NCI-H69 (cell line): ENCODE measurements at regions not wholly inside any gene's neighbourhood (a gene's known extent, or its start where the extent isn't known, plus 50 kb on each side); places are given as distances from the start of the nearest gene placed in this dataset.
"Not testable (repeated sequence)": the region's sequence is repeated elsewhere in the genome, so short reads cannot be mapped to it uniquely, and the experiment has no call there.

Experiments
- DNase-seq: peaks from one replicate; lab custom pipeline; 2025; lab: John Stamatoyannopoulos, UW

DNA sequence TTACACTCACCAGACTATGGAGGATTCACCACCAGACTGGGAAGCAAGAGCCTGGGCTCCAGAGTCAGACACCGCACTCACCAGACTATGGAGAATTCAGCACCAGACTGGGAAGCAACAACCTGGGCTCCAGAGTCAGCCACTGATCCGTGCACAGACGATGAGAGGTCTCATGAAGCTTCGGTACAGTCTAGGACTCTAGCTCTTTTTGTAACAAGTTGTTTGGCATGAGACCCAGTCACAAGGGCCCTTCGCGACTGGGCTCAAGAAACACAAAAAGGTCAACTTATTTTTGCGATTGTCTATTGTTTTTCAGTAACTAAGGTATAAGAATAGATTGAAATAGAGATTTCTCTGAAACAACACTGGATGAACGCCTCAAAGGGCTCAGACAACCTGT is 192.7 kb upstream of the ADAMTSL1 start:
- DNase-seq: no peak

DNA sequence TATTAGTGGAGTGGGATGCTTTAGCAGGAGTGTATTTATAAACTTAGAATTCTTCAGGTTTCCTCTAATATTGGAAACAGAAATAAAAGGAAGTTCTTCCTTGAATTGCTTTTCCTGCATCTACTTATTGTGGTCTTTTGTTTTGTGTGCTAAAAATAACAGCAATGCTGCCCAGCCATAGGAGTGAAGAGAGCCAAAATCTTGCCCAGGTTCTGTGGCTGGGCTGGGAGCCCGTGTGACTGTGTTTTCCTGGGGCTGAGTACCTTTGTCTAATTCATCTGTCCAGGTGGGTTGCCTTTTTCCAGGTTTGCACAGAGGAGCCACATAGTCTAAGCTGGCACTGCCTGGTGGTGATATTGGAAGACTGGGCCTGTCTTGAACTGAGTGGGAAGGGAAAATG is 179.7 kb upstream of the ADAMTSL1 start:
- DNase-seq: peak; percentile 43

DNA sequence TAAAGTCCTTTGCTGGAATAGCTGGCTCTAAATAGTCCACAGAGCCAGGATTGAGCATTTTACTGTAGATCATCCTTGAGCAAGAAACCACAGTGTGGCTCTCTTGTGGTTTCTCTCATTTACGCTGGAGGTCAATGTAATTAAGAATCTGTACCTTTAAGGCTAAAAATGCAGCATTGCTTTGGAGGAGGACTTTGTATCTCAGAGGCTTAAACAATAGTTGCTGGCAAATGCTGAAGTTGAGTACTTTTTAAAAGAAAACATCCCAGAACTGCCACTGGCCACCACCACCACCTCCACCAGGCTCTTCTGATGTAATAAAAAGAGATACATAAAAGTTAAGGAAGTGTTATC is 177.3 kb upstream of the ADAMTSL1 start:
- peak; percentile 54 for DNase-seq

DNA sequence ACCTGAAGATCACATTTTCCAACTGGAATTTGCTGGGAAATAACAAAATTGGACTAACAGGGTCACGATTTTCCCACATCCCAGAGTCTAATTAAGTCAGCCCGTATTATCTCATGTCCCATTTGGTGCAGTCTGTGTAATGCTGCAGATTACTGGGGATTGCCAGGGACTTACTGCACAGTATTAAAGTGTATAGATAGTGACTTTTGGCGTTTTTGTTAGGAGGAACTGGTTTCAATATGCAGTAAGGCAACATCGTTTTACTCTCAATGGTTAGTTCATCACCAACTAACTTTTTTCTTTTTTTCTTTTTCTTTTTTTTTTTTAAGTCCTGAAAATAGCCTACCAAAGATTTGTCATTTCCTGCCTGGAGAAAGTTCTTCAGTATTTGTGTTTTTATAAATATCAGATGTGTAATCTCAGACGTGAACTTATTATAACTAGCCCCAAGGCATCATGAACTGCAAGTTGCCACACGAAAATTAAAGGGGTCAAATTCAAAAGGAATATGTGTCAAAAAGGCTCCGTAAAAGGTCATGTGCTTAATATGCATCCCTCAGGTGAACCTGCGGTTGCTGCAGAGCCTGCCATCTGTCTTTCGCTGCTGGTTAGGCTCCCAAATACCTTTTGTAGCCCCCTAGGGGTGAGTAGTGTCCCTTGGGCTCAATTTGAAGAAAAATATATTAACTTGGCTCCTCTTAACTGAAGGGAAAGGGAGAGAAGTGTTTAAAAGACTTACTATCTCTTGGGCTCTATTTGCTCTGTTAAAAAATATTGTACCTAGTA is 176.7 kb upstream of the ADAMTSL1 start:
- peak; percentile 93 for DNase-seq

DNA sequence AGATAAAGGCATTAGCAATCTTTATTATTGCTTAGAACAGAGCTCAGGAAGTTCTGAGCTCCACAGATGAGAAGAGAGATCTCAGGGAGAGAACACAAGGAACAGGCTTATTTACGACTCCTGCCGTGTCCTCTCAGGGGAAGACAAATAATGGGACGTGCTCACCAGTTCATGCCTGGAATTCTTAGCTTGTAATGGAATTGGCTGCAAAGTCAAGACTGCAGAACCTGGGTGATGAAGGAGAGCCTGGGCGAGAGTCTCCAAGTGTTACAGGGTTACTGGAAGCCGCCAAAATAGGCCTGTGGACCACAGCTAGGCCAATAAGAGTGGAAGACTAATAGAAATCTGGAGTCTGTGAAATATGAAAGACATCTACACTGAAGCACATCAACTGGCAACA is 174.5 kb upstream of the ADAMTSL1 start:
- DNase-seq: no peak

DNA sequence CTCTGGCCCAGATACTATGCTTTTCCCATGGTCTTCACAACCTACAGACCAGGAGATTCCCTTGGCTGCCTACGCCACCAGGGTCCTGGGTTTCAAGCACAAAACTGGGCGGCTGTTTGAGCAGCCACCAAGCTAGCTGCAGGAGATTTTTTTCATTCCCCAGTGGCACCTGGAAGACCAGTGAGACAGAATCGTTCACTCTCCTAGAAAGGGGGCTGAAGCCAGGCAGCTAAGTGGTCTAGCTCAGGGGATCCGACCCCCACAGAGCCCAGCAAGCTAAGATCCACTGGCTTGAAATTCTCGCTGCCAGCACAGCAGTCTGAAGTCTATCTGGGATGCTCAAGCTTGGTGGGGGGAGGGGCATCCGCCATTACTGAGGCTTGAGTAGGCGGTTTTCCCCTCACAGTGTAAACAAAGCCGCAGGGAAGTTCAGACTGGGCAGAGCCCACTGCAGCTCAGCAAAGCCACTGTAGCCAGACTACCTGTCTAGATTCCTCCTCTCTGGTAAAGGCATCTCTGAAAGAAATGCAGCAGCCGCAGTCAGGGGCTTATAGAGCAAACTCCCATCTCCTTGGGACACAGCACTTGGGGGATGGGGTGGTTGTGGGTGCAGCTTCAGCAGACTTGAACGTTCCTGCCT is 168.7 kb upstream of the ADAMTSL1 start:
- DNase-seq: peak; percentile 50

DNA sequence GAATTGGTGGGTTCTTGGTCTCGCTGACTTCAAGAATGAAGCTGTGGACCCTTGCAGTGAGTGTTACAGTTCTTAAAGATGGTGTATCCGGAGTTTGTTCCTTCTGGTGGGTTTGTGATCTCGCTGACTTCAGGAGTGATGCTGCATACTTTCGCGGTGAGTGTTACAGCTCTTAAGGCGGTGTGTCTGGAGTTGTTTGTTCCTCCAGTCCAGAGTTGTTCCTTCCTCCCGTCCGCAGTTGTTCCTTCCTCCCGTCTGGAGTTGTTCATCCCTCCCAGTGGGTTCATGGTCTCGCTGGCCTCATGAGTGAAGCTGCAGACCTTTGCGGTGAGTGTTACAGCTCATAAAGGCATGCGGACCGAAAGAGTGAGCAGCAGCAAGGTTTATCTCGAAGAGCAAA is 159.6 kb upstream of the ADAMTSL1 start:
- no peak for DNase-seq

DNA sequence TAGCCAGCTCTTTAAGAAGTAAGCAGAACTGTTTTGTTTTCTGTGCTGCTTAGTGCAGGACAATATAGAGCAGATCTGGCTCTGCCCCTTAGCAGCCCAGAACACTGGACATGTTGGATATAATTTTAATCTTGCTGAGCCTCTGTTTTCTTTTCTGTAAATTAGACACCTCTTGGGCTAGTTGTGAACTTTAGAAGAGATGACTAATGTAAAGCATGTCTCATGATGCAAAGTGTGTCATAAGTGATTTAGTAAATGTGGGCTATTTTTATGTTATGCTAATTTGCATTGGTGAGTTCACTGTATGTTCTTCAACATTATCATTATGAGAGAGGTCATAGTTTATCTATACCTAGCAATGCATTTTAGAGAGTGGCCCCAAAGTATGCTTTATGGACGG is 156.1 kb upstream of the ADAMTSL1 start:
- no peak for DNase-seq

DNA sequence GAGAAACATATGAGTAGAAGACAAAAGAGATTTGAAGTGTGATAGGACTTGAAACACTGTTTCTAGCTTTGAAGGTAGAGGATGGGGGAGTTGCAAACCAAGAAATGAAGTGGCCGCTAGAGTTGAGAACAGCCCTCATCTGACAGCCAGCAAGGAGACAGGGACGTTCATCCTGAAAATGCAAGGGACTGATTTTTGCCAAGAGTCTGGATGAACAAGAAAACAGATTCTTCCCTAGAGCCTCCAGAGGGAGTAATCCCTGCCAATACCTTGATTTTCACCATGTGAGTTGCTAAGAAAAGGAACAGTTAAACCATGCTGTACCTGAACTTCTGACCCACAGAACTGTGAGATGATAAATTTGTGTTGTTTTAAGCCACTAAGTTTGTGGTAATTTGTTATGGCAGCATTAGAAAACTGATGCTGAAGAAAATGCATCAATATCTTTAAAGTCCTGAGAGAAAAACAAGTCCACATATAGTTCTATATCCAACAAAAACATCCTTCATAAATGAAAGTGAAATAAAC is 154.0 kb upstream of the ADAMTSL1 start:
- DNase-seq: peak; percentile 26

DNA sequence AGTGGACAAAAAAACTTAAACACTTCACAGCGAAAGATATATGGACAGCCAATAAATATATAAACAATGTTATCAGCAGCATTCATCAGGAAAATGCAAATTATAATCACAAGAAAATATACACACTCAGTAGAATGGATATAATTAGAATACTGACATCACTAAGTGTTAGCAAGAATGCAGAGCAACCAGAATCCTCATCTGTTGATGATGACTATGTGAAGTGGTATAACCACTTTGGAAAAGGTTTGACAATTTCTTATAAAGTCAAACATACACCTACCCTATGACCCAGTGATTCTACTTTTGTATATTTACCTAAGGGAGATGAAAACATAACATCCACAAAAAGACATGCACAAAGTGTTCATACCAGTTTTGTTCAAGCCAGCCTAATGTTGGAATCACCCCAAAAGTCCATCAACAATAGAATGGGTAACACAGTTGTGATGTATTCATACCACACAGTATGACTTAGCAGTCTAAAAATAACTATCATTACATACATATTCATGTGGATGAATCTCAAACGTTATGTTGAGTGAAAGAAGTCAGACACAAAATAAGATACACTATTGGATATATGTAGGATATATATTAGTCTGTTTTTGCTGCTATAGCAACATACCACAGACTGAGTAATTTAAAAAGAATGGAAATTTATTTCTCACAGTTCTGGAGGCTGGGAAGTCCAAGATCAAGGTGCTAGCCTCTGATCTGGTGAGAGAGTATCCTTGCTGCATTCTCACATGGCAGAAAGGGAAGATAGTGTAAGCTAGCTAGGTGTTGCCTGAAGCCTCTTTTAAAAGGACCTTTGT is 148.8 kb upstream of the ADAMTSL1 start:
- no peak for DNase-seq

DNA sequence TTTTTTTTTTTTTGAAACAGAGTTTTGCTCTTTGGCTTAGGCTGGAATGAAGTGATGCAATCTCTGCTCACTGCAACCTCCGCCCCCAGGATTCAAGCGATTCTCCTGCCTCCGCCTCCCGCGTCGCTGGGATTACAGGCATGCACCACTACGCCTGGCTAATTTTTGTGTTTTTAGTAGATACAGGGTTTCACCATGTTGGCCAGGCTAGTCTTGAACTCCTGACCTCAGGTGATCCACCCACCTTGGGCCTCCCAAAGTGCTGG is 148.3 kb upstream of the ADAMTSL1 start:
- DNase-seq: not testable (repeated sequence)

DNA sequence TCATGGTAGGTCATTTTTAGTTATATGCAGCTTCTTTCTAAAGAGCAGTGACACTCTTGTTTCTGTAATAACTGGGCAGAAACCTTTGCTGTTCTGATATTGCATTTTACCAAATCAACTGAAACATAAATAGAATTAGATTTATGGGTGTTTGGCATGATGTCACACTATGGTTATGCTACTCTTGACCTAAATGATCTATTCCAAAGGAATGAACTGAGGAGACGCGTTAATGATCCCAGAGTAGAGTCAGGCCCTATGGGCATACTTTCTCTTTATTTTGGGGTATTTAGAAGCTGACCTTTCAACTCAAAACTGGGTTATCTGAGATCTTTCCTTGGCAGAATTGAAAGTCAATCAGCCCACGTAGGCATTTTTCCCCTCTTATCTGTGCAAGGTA is 146.8 kb upstream of the ADAMTSL1 start:
- DNase-seq: no peak

DNA sequence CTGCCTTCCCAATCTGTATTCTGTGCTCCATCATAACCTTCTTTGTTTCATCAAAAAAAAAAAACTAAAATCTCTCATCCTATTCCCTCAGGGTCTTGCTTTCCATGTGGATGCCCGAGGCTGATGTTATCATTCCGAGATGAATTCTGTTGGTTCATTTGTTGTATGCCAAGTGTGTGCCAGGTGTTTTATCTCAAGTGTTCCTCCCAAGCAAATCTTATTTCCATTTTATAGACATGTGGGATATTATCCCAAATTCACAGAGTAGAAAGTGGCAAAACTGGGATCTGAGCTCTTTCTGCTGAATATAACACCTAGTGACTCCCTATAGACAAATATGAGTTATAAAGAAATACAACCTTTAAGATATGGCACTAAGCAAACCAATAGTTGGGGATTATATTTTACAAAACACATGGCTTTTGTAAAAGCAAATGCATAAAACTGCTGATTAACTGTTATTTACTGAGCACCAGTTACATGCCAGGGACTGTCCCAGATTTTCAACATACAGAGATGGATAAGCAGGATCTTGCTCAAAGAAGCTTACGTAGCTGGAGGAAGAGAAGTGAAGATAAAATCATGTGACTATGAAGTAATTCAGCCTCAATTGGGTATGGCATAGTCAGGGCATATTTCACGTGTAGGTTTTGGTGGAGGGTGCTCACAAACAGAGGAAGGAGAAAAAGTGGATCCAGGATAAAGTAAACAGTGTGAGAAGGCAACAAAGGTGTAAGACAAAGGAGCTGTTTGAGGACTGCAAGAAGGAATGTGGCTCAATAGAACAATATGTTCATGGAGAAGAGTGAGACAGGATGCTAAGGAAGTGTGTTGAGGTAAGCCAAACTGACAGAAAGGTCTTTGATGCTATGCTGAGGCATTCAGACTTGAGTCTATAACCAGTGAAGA is 143.3 kb upstream of the ADAMTSL1 start:
- no peak for DNase-seq

DNA sequence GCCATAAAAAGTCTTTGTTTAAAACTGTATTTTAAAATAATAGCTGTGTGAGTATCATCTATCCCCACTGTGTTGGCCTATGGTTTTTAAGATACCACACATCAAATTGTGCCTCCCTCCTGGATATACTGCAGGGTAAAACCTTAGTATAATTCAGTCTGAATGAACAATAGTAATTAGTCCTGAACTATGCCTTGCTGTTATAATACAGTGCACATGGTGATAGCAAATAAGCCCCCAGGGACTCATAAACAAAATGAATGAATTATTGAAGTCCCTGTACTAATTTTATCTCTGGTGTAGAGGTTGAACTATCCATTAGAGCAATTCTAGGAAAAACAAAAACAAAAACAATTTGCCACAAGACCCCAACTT is 142.7 kb upstream of the ADAMTSL1 start:
- DNase-seq: peak; percentile 91

DNA sequence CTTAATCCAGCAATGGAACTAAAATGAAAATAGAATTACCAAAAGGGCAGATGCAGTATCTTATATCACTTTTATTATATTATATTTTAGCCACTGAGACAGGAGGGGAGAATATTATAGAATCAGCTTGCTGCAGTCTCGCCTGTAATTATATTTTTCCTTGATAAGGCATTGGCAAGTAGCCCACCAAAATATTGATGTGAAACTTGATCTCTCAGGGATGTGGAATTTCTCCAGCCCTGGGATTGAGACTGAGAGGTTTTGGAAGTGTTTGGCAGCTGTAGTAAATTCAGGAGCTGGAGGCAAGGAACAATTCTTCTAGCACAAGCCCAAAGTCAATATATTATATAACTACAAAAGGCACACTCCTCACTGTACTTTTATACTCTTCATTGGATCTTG is 142.1 kb upstream of the ADAMTSL1 start:
- DNase-seq: peak; percentile 86

DNA sequence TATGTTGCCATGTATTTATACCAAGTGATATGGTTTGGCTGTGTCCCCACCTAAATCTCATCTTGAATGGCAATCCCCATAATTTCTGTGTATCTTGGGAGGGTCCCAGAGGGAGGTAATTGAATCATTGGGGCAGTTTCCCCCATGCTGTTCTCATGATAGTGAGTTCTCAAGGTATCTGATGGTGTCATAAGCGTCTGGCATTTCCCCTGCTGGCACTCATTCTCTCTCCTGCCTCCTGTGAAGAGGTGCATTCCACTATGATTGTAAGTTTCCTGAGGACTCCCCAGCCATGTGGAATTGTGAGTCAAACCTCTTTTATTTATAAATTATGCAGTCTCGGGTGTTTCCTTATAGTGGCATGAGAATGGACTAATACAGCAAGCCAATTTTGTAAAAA is 140.8 kb upstream of the ADAMTSL1 start:
- peak; percentile 60 for DNase-seq

DNA sequence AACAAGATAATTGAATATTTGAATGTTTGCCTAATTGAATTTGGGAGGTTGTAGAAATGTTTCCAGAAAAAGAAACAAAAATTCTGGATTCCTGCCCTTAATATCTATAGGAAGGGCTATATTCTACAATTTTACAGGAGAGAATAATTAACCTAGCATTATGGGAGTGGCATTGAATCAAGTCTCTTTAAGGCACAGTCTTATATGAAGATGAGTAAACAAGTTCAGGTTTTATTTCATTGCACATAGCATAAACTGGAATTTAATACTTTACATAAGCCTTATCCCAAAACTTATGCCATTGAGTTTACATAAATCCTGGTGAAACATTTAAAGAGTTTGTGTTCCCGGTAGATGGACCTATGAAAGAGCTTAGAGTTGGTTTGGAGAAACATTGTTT is 138.1 kb upstream of the ADAMTSL1 start:
- DNase-seq: no peak

DNA sequence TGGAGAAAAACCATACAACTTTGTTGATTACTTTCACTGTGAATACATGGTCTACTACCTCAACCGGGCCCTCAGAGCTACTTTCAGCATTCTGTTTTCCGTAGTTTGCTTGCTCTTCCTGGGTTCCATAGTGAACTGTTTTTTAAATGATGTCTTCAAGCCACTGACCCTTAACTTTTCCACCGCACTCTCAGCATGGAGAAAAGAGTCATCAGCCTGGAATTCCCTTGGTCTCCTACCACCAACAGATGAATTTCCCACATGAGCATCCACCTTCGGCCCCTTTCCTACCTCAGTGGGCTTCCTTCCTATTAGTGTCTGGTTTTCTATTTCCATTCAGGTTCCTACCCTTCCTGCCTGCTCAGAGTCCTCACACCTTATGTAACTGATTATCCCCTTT is 135.9 kb upstream of the ADAMTSL1 start:
- DNase-seq: no peak

DNA sequence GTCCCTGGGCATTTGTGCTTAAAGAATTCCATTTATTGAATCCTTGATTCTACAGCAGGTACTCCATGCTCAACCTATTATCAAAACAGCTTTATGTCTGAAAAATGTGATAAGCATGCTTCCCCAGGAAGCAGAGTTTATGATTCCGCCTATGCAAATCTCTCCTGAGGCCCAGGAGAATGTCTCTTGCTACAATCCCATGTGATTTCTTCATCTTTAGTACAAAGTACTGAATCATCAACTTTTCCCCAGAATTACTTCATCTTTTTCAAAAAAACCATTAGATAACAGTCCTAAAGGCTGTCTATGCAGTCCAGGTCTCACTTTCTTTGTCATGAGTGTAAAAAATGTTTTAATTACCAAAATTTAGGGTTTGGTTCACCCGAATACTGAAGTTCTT is 130.2 kb upstream of the ADAMTSL1 start:
- no peak for DNase-seq

DNA sequence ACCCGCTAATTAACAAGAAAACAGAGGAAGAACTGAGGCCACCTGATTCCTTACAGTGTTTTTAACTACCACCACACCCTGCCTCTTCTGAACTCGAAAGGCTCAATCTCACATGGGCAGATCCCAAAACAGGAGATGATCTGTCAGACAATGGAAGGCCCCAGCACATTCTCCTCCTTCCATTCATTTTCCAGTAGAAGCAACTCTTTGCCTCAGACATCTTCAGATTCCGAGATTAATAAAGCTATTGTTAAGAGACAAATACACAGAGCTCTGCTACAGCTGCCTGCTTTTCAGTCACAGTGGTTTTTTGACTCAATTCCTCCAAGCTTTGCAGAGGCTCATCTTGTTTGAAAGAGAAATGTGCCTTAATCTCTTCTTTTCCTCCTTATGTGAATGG is 127.2 kb upstream of the ADAMTSL1 start:
- DNase-seq: no peak

DNA sequence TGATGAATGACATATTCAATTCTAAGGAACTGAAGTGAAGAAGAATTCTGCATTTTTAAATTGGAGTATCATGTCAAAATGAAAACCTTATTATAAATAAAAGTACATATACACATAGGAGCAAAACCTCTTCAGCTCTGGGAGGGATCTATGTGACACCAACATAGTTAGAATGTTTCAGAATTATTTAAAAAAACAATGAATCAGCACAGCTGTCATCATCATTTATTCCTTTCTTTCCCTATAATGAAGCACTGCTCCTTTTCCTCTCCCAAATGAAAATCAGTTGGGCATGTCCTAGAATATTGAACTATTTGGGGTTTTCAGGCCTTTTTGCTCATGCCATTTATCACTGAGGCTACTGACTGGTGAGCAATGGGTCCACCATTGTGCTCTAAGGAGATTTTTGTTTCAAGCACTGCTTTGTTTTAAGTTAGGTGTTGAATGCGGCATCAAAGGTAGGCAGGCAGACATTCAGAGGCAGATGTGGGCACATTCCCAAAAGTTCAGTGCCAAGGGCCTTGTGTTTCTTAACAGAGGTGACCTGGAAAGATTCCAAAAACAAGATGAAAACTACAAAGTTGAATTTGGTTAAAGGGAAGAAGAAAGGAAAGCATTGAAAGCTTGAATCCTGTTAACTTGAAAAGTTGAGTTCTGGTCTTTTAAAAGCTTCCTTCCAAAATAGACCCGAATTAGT is 126.4 kb upstream of the ADAMTSL1 start:
- DNase-seq: no peak

DNA sequence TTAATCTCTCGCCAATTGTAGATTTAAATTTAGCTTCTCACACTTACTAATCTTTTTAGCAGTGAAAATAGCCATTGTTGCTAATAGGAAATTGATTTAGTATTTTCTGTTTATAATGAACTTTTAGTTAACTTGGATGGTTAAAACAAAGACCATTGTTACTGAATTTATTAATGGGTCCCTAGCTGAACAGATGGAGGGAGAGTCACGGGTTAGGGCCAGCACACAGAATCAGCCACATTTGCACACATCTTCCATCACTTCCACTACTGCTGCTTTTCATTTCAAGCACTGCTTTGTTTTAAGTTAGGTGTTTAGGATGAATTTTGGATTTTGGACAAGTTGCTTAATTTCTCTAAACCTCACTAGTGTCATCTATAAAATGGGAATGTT is 125.9 kb upstream of the ADAMTSL1 start:
- DNase-seq: no peak
